Osteoblast (primary cell): ENCODE measurements at regions not wholly inside any gene's neighbourhood (a gene's known extent, or its start where the extent isn't known, plus 50 kb on each side); places are given as distances from the start of the nearest gene placed in this dataset. TPM values are rescaled to one million over a fixed set of nuclear protein-coding genes. Genes with fewer than 3 reads are reported as not detected.

ENCODE experiments used
- DNase-seq: peaks from one replicate; pipeline ENCODE4 v3.0.0; 2011; ENCODE audit warnings: low spot score, mixed read lengths; ENCODE audit not compliant: insufficient read length; ENCODE audit errors: missing footprints
- H2AFZ ChIP-seq: 2 replicates; pipeline ENCODE4 v1.6.0; 2011; ENCODE audit warnings: mild to moderate bottlenecking, low read length
- H3K27ac ChIP-seq: 2 replicates; pipeline ENCODE4 v1.5.1; 2011; ENCODE audit warnings: mild to moderate bottlenecking, low read depth, low read length, moderate library complexity
- H3K27me3 ChIP-seq: 2 replicates; pipeline ENCODE4 v1.6.0; 2012; ENCODE audit warnings: mild to moderate bottlenecking, control low read depth, inconsistent platforms, low read length, moderate library complexity; ENCODE audit not compliant: insufficient read depth
- H3K36me3 ChIP-seq: 2 replicates; pipeline ENCODE4 v1.5.1; 2011; ENCODE audit warnings: mild to moderate bottlenecking, low read length, control low read depth, moderate library complexity; ENCODE audit not compliant: insufficient read depth
- H3K4me1 ChIP-seq: 2 replicates; pipeline ENCODE4 v1.5.1; 2011; ENCODE audit warnings: mild to moderate bottlenecking, low read length, control low read depth, moderate library complexity; ENCODE audit not compliant: insufficient read depth
- H3K4me2 ChIP-seq: 2 replicates; pipeline ENCODE4 v1.6.0; 2011; ENCODE audit warnings: mild to moderate bottlenecking, low read length; ENCODE audit not compliant: insufficient read depth
- H3K4me3 ChIP-seq: fragments of 200-600 bp; sonication (generic); 3 replicates; pipeline ENCODE4 v1.5.1; 2012; ENCODE audit warnings: mild to moderate bottlenecking, low read length, inconsistent platforms; ENCODE audit not compliant: insufficient read depth
- H3K79me2 ChIP-seq: 2 replicates; pipeline ENCODE4 v1.6.0; 2012; ENCODE audit warnings: mild to moderate bottlenecking, low read length, control low read depth, inconsistent platforms; ENCODE audit not compliant: insufficient read depth
- H3K9me3 ChIP-seq: 2 replicates; pipeline ENCODE4 v1.5.1; 2011; ENCODE audit warnings: low read depth, low read length, control low read depth
- H4K20me1 ChIP-seq: 2 replicates; pipeline ENCODE4 v1.6.0; 2012; ENCODE audit warnings: mild to moderate bottlenecking, low read length, control low read depth; ENCODE audit not compliant: insufficient read depth
- small RNA-seq: library from RNA; depleted of rRNA; stranded (forward); fragments of <200 nt; gene quantifications from one replicate; pipeline ENCODE3, GENCODE V24; 2012
- TF ChIP-seq, protein P1 (sequence below): IDR thresholded peaks from 2 replicates; pipeline ENCODE4 v1.5.1; 2011; ENCODE audit warnings: mild to moderate bottlenecking, low read depth, low read length, moderate library complexity; ENCODE audit errors: extremely low read depth

DNA sequence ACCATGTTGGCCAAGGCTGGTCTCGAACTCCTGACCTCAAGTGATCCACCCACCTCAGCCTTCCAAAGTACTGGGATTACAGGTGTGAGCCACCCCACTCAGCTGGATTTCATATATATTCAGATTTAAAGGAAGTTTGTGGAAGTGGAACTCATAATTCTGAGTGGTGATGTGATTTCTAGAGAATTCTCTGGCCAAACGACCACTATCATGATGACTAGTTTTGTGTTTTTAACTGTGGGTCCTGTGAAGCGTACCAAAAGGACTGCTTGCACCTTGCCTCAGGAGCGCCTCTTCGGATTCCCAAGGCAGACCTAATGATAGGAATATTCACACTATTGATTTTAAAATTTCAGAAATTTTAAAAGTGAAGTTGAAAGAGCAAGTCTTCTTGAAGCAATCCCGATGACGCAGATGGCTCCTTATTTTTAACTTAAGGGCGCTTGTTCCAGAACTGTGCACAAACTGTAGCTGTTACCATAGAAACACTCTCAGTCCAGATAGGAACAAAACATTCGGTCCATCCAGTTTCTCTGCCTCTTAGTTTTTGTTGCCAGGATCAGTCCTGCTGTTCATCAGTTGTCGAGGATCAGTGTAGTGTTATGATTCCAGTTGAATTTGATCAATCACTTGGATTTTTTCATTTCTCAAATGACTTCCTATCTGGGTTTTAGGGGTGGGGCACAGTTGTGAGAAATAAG is 51.7 kb upstream of the CLCN4 start:
- Histone ChIP-seq H3K79me2 (no peaks in the 10 kb centered on the region), H3K9me3 (no peaks in the 10 kb centered on the region), H3K4me1 (no peaks in the 10 kb centered on the region), H3K27ac (no peak overlapping the region), H3K4me2 (no peak overlapping the region), H2AFZ (no peak overlapping the region), H3K36me3 (peaks cover 6% of the 10 kb centered on the region), H3K4me3 (no peak overlapping the region), H3K27me3 (no peaks in the 10 kb centered on the region), H4K20me1 (no peaks in the 10 kb centered on the region)
- no peak for DNase-seq
- TF ChIP-seq, protein P1, sequence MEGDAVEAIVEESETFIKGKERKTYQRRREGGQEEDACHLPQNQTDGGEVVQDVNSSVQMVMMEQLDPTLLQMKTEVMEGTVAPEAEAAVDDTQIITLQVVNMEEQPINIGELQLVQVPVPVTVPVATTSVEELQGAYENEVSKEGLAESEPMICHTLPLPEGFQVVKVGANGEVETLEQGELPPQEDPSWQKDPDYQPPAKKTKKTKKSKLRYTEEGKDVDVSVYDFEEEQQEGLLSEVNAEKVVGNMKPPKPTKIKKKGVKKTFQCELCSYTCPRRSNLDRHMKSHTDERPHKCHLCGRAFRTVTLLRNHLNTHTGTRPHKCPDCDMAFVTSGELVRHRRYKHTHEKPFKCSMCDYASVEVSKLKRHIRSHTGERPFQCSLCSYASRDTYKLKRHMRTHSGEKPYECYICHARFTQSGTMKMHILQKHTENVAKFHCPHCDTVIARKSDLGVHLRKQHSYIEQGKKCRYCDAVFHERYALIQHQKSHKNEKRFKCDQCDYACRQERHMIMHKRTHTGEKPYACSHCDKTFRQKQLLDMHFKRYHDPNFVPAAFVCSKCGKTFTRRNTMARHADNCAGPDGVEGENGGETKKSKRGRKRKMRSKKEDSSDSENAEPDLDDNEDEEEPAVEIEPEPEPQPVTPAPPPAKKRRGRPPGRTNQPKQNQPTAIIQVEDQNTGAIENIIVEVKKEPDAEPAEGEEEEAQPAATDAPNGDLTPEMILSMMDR = no peak

DNA sequence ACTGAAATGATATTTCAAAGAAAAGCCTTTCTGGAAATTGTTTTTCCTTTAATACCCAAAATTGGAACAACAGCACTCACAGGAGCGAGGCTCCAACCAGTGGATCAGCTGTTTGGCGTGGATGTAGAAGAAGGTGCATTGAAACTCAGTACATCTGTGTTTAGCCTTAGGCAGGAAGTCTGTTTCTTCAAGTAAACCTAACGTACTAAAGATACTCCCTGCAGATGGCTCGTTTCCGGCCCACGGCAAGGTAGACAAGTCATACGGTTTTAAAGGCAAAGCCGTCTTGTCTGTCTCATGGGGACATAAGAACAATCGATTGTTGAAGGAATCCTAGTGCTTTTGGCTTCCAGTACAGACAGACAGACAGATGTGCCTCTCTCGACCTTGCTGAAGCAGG is 50.0 kb upstream of the CLCN4 start:
- H2AFZ ChIP-seq = no peak overlapping the region
- H3K27ac ChIP-seq = no peak overlapping the region
- no peak overlapping the region for H3K4me2 ChIP-seq
- no peaks in the 10 kb centered on the region for H3K27me3 ChIP-seq
- H3K9me3 ChIP-seq = no peaks in the 10 kb centered on the region
- H4K20me1 ChIP-seq = no peaks in the 10 kb centered on the region
- no peak for DNase-seq
- H3K79me2 ChIP-seq = no peaks in the 10 kb centered on the region
- H3K4me3 ChIP-seq = no peak overlapping the region
- H3K4me1 ChIP-seq = no peaks in the 10 kb centered on the region
- H3K36me3 ChIP-seq = no peaks in the 10 kb centered on the region
- TF ChIP-seq, protein P1 = no peak

Small RNAs in the stretch of these regions (small RNA-seq; reads per million reads assigned to genes)
- gene RF00019 = not detected
